ENCODE measurements at regions not wholly inside any gene's neighbourhood (a gene's known extent, or its start where the extent isn't known, plus 50 kb on each side); places are given as distances from the start of the nearest gene placed in this dataset.

DNA sequence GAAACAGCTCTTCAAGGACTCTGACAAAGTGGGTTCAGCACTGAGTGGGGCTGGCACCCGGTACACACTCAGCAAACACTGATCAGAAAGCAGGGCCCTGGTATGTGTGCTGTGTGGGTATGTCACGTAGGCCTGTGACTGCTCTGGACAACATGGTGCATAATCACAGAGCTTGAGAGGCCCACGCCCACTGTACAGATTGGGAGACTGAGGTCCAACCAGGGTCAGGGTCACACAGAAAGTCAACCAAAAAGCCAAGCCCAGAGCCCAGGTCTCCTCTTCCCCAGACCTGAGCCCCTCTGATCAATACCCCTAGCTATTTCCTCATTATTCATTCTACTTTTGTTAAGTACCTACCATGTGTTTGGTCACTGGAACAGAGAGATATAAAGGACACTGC, 166.1 kb upstream of the LINGO1 start:
- no peak for TF ChIP-seq CTCF (IDR thresholded peaks at IDR 0.05)
- TF ChIP-seq EZH2 (IDR thresholded peaks at IDR 0.05; ENCODE audit: borderline replicate concordance, insufficient read depth, low read depth, low read length, poor library complexity, severe bottlenecking) = no peak

Measured in B cell (primary cell).